ENCODE measurements at regions not wholly inside any gene's neighbourhood (a gene's known extent, or its start where the extent isn't known, plus 50 kb on each side); places are given as distances from the start of the nearest gene placed in this dataset.

DNA sequence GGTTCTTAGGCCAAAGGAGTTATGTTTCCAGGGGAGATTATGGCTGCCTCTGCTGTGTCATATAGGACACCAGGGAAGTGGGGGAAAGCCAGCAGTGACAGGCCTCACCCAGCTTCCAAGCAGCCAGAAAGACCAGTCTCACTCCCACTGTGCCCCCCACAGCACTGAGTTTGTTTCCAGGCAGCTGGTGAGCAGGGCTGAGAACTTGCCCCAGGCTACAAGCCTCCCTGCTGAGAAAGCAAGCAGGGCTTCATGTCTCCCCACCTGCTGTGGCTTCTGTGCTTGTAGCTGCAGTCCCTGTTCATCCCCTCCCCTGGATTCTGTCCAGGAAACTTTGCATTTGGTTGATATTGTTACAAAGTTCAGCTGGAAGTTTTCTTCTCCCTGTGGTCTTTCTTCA, 376.3 kb downstream of the PDCD6IP start:
- TF ChIP-seq TCF7 (IDR thresholded peaks at IDR 0.05; ENCODE audit: borderline replicate concordance) = no peak
- TF ChIP-seq BHLHE40 (IDR thresholded peaks at IDR 0.05; ENCODE audit: borderline replicate concordance in 1 of 2, low read depth in 2 of 2, low read length in 1 of 2) = no peak
- TF ChIP-seq CEBPB (IDR thresholded peaks at IDR 0.05; ENCODE audit: borderline replicate concordance in 1 of 2, low read depth in 2 of 2, low read length in 2 of 2) = no peak
- TF ChIP-seq, protein P1, sequence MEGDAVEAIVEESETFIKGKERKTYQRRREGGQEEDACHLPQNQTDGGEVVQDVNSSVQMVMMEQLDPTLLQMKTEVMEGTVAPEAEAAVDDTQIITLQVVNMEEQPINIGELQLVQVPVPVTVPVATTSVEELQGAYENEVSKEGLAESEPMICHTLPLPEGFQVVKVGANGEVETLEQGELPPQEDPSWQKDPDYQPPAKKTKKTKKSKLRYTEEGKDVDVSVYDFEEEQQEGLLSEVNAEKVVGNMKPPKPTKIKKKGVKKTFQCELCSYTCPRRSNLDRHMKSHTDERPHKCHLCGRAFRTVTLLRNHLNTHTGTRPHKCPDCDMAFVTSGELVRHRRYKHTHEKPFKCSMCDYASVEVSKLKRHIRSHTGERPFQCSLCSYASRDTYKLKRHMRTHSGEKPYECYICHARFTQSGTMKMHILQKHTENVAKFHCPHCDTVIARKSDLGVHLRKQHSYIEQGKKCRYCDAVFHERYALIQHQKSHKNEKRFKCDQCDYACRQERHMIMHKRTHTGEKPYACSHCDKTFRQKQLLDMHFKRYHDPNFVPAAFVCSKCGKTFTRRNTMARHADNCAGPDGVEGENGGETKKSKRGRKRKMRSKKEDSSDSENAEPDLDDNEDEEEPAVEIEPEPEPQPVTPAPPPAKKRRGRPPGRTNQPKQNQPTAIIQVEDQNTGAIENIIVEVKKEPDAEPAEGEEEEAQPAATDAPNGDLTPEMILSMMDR (IDR thresholded peaks at IDR 0.05 in 2 of 3, conservative IDR thresholded peaks at IDR 0.05 in 1 of 3; ENCODE audit: control insufficient read depth in 2 of 3, extremely low read depth in 1 of 3, insufficient read depth in 1 of 3, low read depth in 3 of 3, low read length in 3 of 3) = no peak
- TF ChIP-seq RB1 (IDR thresholded peaks at IDR 0.05; ENCODE audit: borderline replicate concordance) = no peak
- no peak for TF ChIP-seq POLR2AphosphoS5 (IDR thresholded peaks at IDR 0.05; ENCODE audit: low read length)
- no peak for TF ChIP-seq HDAC2 (IDR thresholded peaks at IDR 0.05)
- no peak for TF ChIP-seq GABPA (IDR thresholded peaks at IDR 0.05; ENCODE audit: low read depth)
- TF ChIP-seq PAX8 (IDR thresholded peaks at IDR 0.05) = no peak
- TF ChIP-seq NFXL1 (IDR thresholded peaks at IDR 0.05; ENCODE audit: borderline replicate concordance) = no peak
- TF ChIP-seq SPI1 (IDR thresholded peaks at IDR 0.05; ENCODE audit: borderline replicate concordance, insufficient read depth, low read depth, low read length) = no peak
- no peak for TF ChIP-seq NR2F1 (conservative IDR thresholded peaks at IDR 0.05)
- no peak for TF ChIP-seq CREM (IDR thresholded peaks at IDR 0.05; ENCODE audit: low read depth)
